Subcutaneous abdominal adipose tissue (tissue), 5 donors: ENCODE measurements at regions not wholly inside any gene's neighbourhood (a gene's known extent, or its start where the extent isn't known, plus 50 kb on each side); places are given as distances from the start of the nearest gene placed in this dataset.

Experiments
- H3K27ac ChIP-seq: one replicate; pipeline ENCODE4 v1.7.0; 2013; ENCODE audit warnings: low read depth, mild to moderate bottlenecking, inconsistent platforms, low read length, moderate library complexity
- H3K27me3 ChIP-seq, 5 donors: one replicate each; pipeline ENCODE4 v1.7.0; 2013; ENCODE audit warnings: low read length in 5 of 5, inconsistent platforms in 1 of 5; ENCODE audit not compliant: control insufficient read depth in 5 of 5, insufficient read depth in 4 of 5
- H3K36me3 ChIP-seq, 5 donors: one replicate each; pipeline ENCODE4 v1.7.0; 2013; ENCODE audit warnings: low read length in 5 of 5; ENCODE audit not compliant: control insufficient read depth in 5 of 5, insufficient read depth in 5 of 5
- H3K4me1 ChIP-seq, 5 donors: one replicate each; pipeline ENCODE4 v1.7.0; 2013; ENCODE audit warnings: low read length in 5 of 5, mild to moderate bottlenecking in 3 of 5, moderate library complexity in 1 of 5; ENCODE audit not compliant: control insufficient read depth in 5 of 5, insufficient read depth in 5 of 5
- H3K4me3 ChIP-seq, 5 donors: one replicate each; pipeline ENCODE4 v1.7.0; 2013; ENCODE audit warnings: low read length in 5 of 5, low read depth in 1 of 5
- H3K9ac ChIP-seq, 5 donors: one replicate each; pipeline ENCODE4 v1.7.0; 2013; ENCODE audit warnings: low read length in 5 of 5, mild to moderate bottlenecking in 4 of 5, moderate library complexity in 3 of 5
- H3K9me3 ChIP-seq, 5 donors: one replicate each; pipeline ENCODE4 v1.7.0; 2013; ENCODE audit warnings: low read length in 5 of 5; ENCODE audit not compliant: control insufficient read depth in 5 of 5
- donor health status: healthy.
- donor health status: healthy.
- donor health status: healthy.
- donor health status: healthy.
- donor health status: healthy.

- no peaks in the 10 kb centered on the region for H3K27me3 ChIP-seq
- H3K36me3 ChIP-seq, result no peaks in the 10 kb centered on the region
- no peaks in the 10 kb centered on the region for H3K4me1 ChIP-seq
- no peaks in the 10 kb centered on the region for H3K9me3 ChIP-seq
- H3K9ac ChIP-seq, result no peak overlapping the region
- H3K4me3 ChIP-seq, result no peak overlapping the region
- H3K27ac ChIP-seq, result no peak overlapping the region
Measured at GRCh38 chr2:56108806-56109205, 75.0 kb upstream of the CCDC85A start.

- Histone ChIP-seq H3K27me3 (no peaks in the 10 kb centered on the region), H3K9ac (no peak overlapping the region), H3K4me3 (no peak overlapping the region), H3K36me3 (no peaks in the 10 kb centered on the region), H3K4me1 (no peaks in the 10 kb centered on the region), H3K27ac (no peak overlapping the region), H3K9me3 (no peaks in the 10 kb centered on the region)
Measured at GRCh38 chr2:56109994-56110393, 73.8 kb upstream of the CCDC85A start.

GRCh38 chr2:56113382-56113975 lies 70.3 kb upstream of the CCDC85A start:
- no peaks in the 10 kb centered on the region for H3K9me3 ChIP-seq

GRCh38 chr2:56117764-56118163 lies 66.0 kb upstream of the CCDC85A start:
- H3K9ac ChIP-seq, result no peak overlapping the region

More at GRCh38 chr2:56113382-56113975, 70.3 kb upstream of the CCDC85A start:
- Histone ChIP-seq H3K4me3 (no peak overlapping the region), H3K27me3 (no peaks in the 10 kb centered on the region), H3K4me1 (no peaks in the 10 kb centered on the region), H3K36me3 (no peaks in the 10 kb centered on the region), H3K9ac (no peak overlapping the region), H3K27ac (no peak overlapping the region)

GRCh38 chr2:56118474-56118873 lies 65.3 kb upstream of the CCDC85A start:
- H3K27ac ChIP-seq, result no peak overlapping the region
- H3K36me3 ChIP-seq, result no peaks in the 10 kb centered on the region
- peaks cover 0 to 9% (median 0%) of the 10 kb centered on the region in 5 donors for H3K27me3 ChIP-seq
- no peaks in the 10 kb centered on the region for H3K4me1 ChIP-seq
- no peak overlapping the region for H3K4me3 ChIP-seq
- no peaks in the 10 kb centered on the region for H3K9me3 ChIP-seq
- no peak overlapping the region for H3K9ac ChIP-seq

More at GRCh38 chr2:56117764-56118163, 66.0 kb upstream of the CCDC85A start:
- H3K36me3 ChIP-seq, result no peaks in the 10 kb centered on the region
- no peak overlapping the region for H3K27ac ChIP-seq
- H3K9me3 ChIP-seq, result no peaks in the 10 kb centered on the region
- H3K4me3 ChIP-seq, result no peak overlapping the region
- H3K4me1 ChIP-seq, result no peaks in the 10 kb centered on the region
- peaks cover 0 to 9% (median 0%) of the 10 kb centered on the region in 5 donors for H3K27me3 ChIP-seq

- H3K27me3 ChIP-seq, result peaks cover 0 to 9% (median 0%) of the 10 kb centered on the region in 5 donors
- no peak overlapping the region for H3K4me3 ChIP-seq
- H3K9ac ChIP-seq, result no peak overlapping the region
- H3K9me3 ChIP-seq, result no peaks in the 10 kb centered on the region
- no peaks in the 10 kb centered on the region for H3K36me3 ChIP-seq
- no peaks in the 10 kb centered on the region for H3K4me1 ChIP-seq
- no peak overlapping the region for H3K27ac ChIP-seq
Measured at GRCh38 chr2:56121995-56122394, 61.8 kb upstream of the CCDC85A start.

- Histone ChIP-seq H3K9ac (no peak overlapping the region), H3K36me3 (no peaks in the 10 kb centered on the region), H3K9me3 (no peaks in the 10 kb centered on the region), H3K4me1 (no peaks in the 10 kb centered on the region), H3K27ac (no peak overlapping the region), H3K27me3 (peaks cover 0 to 9% (median 0%) of the 10 kb centered on the region in 5 donors), H3K4me3 (no peak overlapping the region)
Measured at GRCh38 chr2:56123538-56123937, 60.3 kb upstream of the CCDC85A start.

- Histone ChIP-seq H3K27ac (no peak overlapping the region), H3K9ac (no peak overlapping the region), H3K27me3 (peaks cover 0 to under 1% (median 0%) of the 10 kb centered on the region in 5 donors), H3K4me3 (no peak overlapping the region), H3K9me3 (no peaks in the 10 kb centered on the region), H3K4me1 (no peaks in the 10 kb centered on the region), H3K36me3 (no peaks in the 10 kb centered on the region)
Measured at GRCh38 chr2:56127010-56127409, 56.8 kb upstream of the CCDC85A start.

GRCh38 chr2:56127463-56128152 lies 56.2 kb upstream of the CCDC85A start:
- Histone ChIP-seq H3K4me1 (no peaks in the 10 kb centered on the region), H3K36me3 (no peaks in the 10 kb centered on the region), H3K27ac (no peak overlapping the region), H3K27me3 (no peaks in the 10 kb centered on the region), H3K9ac (no peak overlapping the region), H3K4me3 (no peak overlapping the region), H3K9me3 (no peaks in the 10 kb centered on the region)

- Histone ChIP-seq H3K4me3 (no peak overlapping the region), H3K9ac (no peak overlapping the region), H3K27me3 (no peaks in the 10 kb centered on the region), H3K4me1 (no peaks in the 10 kb centered on the region), H3K9me3 (no peaks in the 10 kb centered on the region), H3K27ac (no peak overlapping the region), H3K36me3 (no peaks in the 10 kb centered on the region)
Measured at GRCh38 chr2:56128235-56128634, 55.6 kb upstream of the CCDC85A start.
